ENCODE measurements at regions not wholly inside any gene's neighbourhood (a gene's known extent, or its start where the extent isn't known, plus 50 kb on each side); places are given as distances from the start of the nearest gene placed in this dataset.
"Not testable (repeated sequence)": the region's sequence is repeated elsewhere in the genome, so short reads cannot be mapped to it uniquely, and the experiment has no call there.

DNA sequence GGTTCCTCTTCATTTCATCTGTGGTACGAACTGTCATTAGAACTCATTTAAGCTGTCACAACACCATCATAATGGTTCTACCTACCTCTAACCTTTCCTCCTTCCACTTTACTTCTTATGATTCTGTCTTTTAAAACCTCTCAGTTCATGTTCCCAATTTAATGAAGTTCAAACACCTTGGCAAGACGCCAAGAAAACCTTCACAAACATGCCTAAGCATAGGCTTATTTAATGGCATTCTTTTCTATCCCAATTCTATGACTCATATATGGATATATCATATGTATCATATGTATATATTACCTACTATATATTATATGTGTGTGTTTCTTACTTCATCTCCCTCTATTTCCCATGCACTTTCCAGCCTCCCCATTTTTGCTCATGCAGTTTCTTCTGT lies 283.4 kb upstream of the TBX18 start:
- H2BK5ac ChIP-seq (ENCODE audit: insufficient read length, low read length), result no peak overlapping the region
- no peak overlapping the region for H2AFZ ChIP-seq (ENCODE audit: low read length)
- no peak overlapping the region for H2BK15ac ChIP-seq (ENCODE audit: low read depth, low read length)
- no peaks in the 10 kb centered on the region for H3K4me1 ChIP-seq (ENCODE audit: insufficient read depth, low read length)
- H2BK12ac ChIP-seq (ENCODE audit: insufficient read length, low read depth, low read length), result no peak overlapping the region
- no peak overlapping the region for H3K4ac ChIP-seq (ENCODE audit: low read depth, low read length)
- no peak overlapping the region for H2BK20ac ChIP-seq (ENCODE audit: low read depth, low read length, poor library complexity, severe bottlenecking)
- no peaks in the 10 kb centered on the region for H3K79me1 ChIP-seq (ENCODE audit: insufficient read depth, low read depth, low read length, poor library complexity, severe bottlenecking)
- Mint-ChIP-seq H3K36me3 (ENCODE audit: insufficient read depth in 1 of 3, low read depth in 3 of 3) (no peaks in the 10 kb centered on the region), H3K27me3 (ENCODE audit: low read depth) (no peaks in the 10 kb centered on the region), H3K27ac (no peak overlapping the region), H3K4me1 (peaks cover 7 to 10% of the 10 kb centered on the region in 2 experiments), H3K9me3 (no peaks in the 10 kb centered on the region), H3K4me3 (no peak overlapping the region)
- H2AK5ac ChIP-seq (ENCODE audit: insufficient read length, low read length), result no peak overlapping the region
- H4K20me1 ChIP-seq (ENCODE audit: control insufficient read depth, insufficient read depth, insufficient read length), result no peaks in the 10 kb centered on the region
- no peak overlapping the region for H3K14ac ChIP-seq (ENCODE audit: insufficient read depth, low read length)
- H3K9ac ChIP-seq (ENCODE audit: extremely low read depth, insufficient read length, low read length), result no peak overlapping the region
- H3K79me2 ChIP-seq (ENCODE audit: insufficient read depth, low read length), result no peaks in the 10 kb centered on the region
- H2BK120ac ChIP-seq (ENCODE audit: low read depth, low read length, poor library complexity, severe bottlenecking), result no peak overlapping the region
- H4K91ac ChIP-seq (ENCODE audit: insufficient read length, low read depth, low read length), result no peak overlapping the region
- H3K27me3 ChIP-seq (ENCODE audit: insufficient read depth, low read length), result no peaks in the 10 kb centered on the region
- TF ChIP-seq, protein P1, sequence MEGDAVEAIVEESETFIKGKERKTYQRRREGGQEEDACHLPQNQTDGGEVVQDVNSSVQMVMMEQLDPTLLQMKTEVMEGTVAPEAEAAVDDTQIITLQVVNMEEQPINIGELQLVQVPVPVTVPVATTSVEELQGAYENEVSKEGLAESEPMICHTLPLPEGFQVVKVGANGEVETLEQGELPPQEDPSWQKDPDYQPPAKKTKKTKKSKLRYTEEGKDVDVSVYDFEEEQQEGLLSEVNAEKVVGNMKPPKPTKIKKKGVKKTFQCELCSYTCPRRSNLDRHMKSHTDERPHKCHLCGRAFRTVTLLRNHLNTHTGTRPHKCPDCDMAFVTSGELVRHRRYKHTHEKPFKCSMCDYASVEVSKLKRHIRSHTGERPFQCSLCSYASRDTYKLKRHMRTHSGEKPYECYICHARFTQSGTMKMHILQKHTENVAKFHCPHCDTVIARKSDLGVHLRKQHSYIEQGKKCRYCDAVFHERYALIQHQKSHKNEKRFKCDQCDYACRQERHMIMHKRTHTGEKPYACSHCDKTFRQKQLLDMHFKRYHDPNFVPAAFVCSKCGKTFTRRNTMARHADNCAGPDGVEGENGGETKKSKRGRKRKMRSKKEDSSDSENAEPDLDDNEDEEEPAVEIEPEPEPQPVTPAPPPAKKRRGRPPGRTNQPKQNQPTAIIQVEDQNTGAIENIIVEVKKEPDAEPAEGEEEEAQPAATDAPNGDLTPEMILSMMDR (conservative IDR thresholded peaks at IDR 0.05), result no peak
- no peak overlapping the region for H3K56ac ChIP-seq (ENCODE audit: insufficient read length, low read depth, low read length)
- H3K4me2 ChIP-seq (ENCODE audit: insufficient read depth, insufficient read length, low read length), result no peak overlapping the region
- no peaks in the 10 kb centered on the region for H3K23me2 ChIP-seq (ENCODE audit: insufficient read length, low read depth, low read length, poor library complexity, severe bottlenecking)
- no peak overlapping the region for H4K8ac ChIP-seq (replicated peaks; ENCODE audit: insufficient read length, low read depth, low read length)
- H4K5ac ChIP-seq (ENCODE audit: insufficient read length, low read depth, low read length), result no peak overlapping the region
- no peaks in the 10 kb centered on the region for H3K9me3 ChIP-seq (ENCODE audit: control insufficient read depth, low read depth, low read length)
- H3K18ac ChIP-seq (ENCODE audit: insufficient read length, low read depth, low read length), result no peak overlapping the region
- no peak overlapping the region for H3K27ac ChIP-seq (ENCODE audit: insufficient read length, low read depth, low read length)
- no peak overlapping the region for H3K23ac ChIP-seq (ENCODE audit: insufficient read length, low read depth, low read length)
- DNase-seq, result no peak
- no peak overlapping the region for H3T11ph ChIP-seq (ENCODE audit: low read length)
- WGBS (ENCODE audit: extremely low coverage, insufficient read length, low lambda C conversion rate), result no CpG with 5 or more reads among the region's 2 CpGs

DNA sequence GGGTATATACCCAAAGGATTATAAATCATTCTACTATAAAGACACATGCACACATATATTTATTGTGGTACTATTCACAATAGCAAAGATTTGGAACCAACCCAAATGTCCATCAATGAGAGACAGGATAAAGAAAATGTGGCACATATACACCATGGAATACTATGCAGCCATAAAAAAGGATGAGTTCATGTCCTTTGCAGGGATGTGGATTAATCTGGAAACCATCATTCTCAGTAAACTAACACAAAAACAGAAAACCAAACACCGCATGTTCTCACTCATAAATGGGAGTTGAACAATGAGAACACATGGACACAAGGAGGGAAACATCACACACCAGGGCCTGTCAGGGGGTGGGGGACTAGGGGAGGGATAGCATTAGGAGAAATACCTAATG lies 281.4 kb upstream of the TBX18 start:
- H3K4me1 ChIP-seq (ENCODE audit: insufficient read depth, low read length); H4K91ac ChIP-seq (ENCODE audit: insufficient read length, low read depth, low read length); H3T11ph ChIP-seq (ENCODE audit: low read length); H3K23ac ChIP-seq (ENCODE audit: insufficient read length, low read depth, low read length); H3K27me3 Mint-ChIP-seq (ENCODE audit: low read depth); H3K14ac ChIP-seq (ENCODE audit: insufficient read depth, low read length); H3K27ac Mint-ChIP-seq; H3K4ac ChIP-seq (ENCODE audit: low read depth, low read length); H3K79me2 ChIP-seq (ENCODE audit: insufficient read depth, low read length); H2AFZ ChIP-seq (ENCODE audit: low read length); H2BK120ac ChIP-seq (ENCODE audit: low read depth, low read length, poor library complexity, severe bottlenecking); H3K9me3 ChIP-seq (ENCODE audit: control insufficient read depth, low read depth, low read length); H3K4me2 ChIP-seq (ENCODE audit: insufficient read depth, insufficient read length, low read length); H3K27ac ChIP-seq (ENCODE audit: insufficient read length, low read depth, low read length); H3K9me3 Mint-ChIP-seq; H2BK5ac ChIP-seq (ENCODE audit: insufficient read length, low read length); H3K4me3 Mint-ChIP-seq; H4K8ac ChIP-seq (replicated peaks; ENCODE audit: insufficient read length, low read depth, low read length); H2AK5ac ChIP-seq (ENCODE audit: insufficient read length, low read length); H3K23me2 ChIP-seq (ENCODE audit: insufficient read length, low read depth, low read length, poor library complexity, severe bottlenecking); H3K27me3 ChIP-seq (ENCODE audit: insufficient read depth, low read length); DNase-seq; H4K5ac ChIP-seq (ENCODE audit: insufficient read length, low read depth, low read length); H3K4me1 Mint-ChIP-seq; H4K20me1 ChIP-seq (ENCODE audit: control insufficient read depth, insufficient read depth, insufficient read length); H3K9ac ChIP-seq (ENCODE audit: extremely low read depth, insufficient read length, low read length); H2BK20ac ChIP-seq (ENCODE audit: low read depth, low read length, poor library complexity, severe bottlenecking); H2BK12ac ChIP-seq (ENCODE audit: insufficient read length, low read depth, low read length); H2BK15ac ChIP-seq (ENCODE audit: low read depth, low read length); H3K56ac ChIP-seq (ENCODE audit: insufficient read length, low read depth, low read length); H3K18ac ChIP-seq (ENCODE audit: insufficient read length, low read depth, low read length); H3K36me3 Mint-ChIP-seq (ENCODE audit: insufficient read depth in 1 of 3, low read depth in 3 of 3); H3K79me1 ChIP-seq (ENCODE audit: insufficient read depth, low read depth, low read length, poor library complexity, severe bottlenecking): not testable (repeated sequence)
- no CpG with 5 or more reads among the region's 1 CpG for WGBS (ENCODE audit: extremely low coverage, insufficient read length, low lambda C conversion rate)

Measured in H9 (cell line).